HG03135 (cell line): ENCODE measurements at regions not wholly inside any gene's neighbourhood (a gene's known extent, or its start where the extent isn't known, plus 50 kb on each side); places are given as distances from the start of the nearest gene placed in this dataset.

Source experiments
- ATAC-seq: cut with Tn5 transposase; IDR thresholded peaks from one replicate; pipeline ENCODE4 v1.9.1; 2021; ENCODE audit warnings: mild to moderate bottlenecking, moderate library complexity; ENCODE audit not compliant: unreplicated experiment

DNA sequence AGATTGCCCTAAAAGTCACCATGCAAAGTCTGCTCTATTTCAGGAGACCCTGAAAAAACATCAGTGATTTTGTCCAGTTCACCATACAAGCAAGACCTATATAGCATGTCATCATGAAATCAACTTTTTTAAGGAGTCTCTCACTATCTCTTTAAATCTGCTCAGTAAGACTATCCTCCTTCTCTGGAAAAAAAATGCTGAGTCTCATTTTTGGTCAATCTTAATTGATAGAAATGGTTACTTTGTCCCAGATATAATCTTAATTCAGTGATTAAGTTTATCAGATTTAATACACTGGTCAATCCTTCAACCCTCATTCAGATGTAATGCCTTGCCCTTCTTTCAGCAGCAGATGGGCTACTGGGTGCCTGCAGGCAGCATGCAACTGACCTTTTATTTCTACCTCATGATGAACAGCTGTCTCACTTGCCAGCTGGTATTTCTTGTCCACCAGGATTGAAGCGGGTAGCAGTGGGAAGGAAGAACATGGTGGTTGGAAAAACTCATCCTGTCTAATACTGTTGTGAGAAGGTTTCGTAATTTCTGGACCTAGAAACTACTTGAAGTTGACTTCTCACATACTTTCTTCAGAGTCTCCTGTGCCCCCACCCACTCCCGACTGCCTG, 375.3 kb downstream of the DNAH5 start:
- ATAC-seq, result no peak

DNA sequence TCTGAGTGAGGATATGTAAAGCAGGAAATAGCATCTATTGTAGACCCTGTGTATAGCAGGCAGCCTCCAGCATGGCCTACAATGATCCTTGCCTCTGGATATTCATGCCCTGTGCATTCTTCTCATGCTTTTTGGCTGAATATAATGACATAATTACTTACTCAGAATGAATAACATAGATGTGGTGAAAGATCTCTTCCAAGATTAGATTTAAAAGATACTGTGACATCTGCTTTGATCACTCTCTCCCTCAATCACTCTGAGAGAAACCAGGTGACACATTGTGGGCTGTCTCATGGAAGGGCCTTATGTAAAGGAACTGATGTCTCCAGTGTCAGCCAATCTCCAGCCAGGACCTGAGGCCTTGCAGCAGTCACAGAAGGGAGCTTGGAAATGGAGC, 376.7 kb downstream of the DNAH5 start:
- ATAC-seq, result no peak

DNA sequence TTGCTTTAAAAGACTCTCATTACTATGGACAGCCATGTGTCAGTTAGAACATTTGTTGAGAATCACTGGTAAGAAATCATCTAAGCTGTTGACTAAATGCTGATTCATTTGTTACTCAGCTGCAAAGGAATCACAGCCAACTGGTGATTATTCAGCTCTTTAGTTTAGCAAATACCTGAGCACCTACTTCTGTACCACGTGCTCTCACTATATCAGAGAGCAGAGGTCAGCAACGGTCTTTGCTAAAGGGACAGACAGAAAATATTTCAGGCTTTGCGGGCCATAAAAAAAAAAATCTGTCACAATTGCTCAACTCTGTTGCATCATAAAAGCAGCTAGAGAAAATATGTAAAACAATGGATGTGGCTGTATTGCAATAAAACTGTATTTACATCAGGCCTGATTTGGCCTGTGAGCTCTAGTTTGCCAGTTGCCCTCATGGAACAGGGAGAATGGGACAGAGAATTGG, 377.6 kb downstream of the DNAH5 start:
- no peak for ATAC-seq

DNA sequence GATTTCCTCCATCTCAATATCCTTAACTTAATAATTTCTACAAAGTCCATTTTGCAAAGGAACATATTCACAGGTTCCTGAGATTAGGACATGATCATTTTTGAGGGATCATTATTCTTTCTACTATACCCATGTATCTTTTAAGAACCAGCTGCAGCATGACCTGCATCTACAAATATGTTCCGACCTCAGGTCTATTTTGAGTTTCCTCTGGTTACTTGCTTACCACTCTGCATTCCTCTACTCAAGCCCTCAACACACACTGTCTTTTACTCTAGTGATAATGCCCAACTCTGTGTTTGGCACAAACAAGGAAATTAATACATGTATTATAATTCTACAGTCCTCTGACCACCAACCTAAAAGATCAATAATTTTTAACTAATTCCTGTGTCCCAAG, 386.1 kb downstream of the DNAH5 start:
- no peak for ATAC-seq

DNA sequence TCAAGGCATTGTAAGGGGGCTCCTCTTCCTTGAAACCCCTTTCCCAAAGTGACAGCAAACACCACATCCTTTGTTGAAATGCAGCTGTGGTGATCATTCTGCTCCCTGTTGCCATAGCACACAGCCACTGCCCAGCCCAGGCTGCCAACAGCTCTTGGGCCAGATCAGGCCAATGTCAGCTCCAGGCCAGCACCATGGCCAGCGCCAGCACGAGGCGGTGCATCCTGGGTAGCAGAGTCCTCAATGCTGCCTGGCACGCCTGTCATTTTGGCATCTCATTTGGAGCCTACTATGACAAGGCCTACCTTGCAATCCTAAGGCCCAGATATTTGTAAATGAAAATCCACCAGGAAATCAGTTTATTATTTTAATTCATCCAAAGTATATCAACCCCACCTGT, 390.6 kb downstream of the DNAH5 start:
- no peak for ATAC-seq

DNA sequence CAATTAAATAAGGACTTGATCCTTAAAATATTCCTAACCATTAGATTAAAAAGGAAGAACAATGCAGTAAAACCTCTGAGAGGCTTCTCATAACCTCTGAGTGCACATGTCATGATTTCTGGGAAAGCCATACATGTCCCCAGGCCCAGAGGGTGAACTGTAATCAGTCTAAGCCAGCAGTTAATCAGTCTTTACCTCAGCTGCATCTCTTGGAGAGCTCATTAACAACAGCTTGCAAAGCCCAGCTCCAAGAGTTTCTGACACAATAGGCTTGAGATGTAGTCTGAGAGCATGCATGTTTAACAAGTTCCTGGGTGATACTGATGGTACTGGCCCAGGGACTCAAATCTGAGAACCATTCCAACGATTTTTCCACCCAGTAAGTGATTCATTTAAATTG, 392.1 kb downstream of the DNAH5 start:
- no peak for ATAC-seq

DNA sequence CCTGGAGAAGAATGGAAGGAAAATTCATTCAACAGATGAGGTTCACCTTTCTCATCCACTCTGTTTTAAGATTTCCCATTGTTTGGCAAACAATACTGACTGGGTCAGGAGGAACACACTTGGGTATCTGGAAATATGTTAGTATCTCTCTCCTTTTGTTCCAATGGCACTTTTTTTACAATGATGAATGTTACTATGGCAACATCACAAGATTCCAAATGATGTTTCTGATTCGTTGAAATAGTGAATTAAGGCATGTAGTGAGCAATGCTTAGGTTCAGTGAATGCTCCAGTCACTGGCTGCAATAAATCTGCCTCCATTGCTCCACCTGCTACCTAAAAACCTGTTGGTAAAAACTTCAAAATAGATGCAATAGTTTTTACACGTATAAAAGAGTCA, 392.8 kb downstream of the DNAH5 start:
- ATAC-seq, result no peak

DNA sequence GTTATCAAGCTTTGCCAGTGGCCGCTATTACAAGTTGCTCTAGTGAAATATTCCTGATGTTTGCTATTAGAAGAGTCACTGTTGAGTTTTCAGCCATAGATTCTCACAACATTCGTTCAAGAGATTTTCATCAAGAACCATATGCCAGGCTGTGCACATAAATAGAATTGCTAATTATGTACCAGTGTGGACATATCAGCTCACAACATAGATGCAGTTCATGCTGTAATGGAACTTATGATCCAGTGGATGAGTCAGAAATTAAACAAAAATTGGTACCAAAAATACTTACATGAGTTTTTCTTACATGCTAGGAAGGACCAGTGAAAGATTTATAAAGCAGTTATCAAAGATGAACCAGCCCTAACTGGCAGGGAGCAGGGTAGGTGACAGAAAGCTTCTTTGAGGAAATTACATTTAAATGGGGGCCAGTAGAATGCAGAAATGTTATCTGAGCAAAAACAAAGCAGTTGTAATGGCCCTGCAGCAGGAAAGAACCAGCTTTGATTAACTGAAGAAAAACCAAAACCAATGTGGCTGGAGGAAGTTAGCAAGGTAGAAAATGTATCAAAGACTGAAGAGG, 404.2 kb downstream of the DNAH5 start:
- no peak for ATAC-seq

DNA sequence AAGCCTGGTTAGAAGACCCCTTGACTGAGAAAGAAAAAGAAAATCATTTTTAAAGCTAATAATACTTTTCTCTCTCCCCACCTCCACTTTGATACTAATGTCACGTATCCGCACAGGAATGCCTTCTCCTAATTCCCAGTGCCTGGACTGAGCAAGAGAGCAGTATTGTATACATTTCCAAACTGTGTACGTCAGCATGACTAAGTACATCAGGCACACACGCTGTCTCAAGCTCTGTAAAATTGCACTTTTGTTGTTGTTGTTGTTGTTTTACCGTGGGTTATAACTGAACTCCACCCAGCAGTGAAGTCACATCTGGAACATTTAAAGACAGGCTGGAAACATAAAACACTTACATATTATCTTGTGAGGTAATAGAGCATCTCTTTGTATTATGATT, 407.6 kb downstream of the DNAH5 start:
- no peak for ATAC-seq

DNA sequence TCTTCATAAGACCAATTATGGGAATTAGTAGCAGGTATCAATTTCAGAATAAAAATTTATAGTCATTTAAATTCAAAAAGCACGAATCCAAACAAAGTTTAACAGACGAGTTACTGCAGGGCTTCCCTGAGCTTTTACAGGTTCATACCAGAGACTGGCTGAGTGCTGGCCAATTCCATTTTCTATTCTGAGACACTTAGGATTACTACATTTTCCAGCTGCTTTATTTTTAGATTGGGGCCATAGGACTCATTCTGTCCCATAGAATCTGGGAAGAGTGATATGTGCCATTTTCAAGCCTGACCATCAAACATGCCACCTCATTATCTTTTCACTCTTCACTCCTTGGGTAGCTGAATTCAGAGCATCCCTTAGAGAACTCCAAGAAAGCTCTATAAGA, 410.7 kb downstream of the DNAH5 start:
- ATAC-seq, result no peak

DNA sequence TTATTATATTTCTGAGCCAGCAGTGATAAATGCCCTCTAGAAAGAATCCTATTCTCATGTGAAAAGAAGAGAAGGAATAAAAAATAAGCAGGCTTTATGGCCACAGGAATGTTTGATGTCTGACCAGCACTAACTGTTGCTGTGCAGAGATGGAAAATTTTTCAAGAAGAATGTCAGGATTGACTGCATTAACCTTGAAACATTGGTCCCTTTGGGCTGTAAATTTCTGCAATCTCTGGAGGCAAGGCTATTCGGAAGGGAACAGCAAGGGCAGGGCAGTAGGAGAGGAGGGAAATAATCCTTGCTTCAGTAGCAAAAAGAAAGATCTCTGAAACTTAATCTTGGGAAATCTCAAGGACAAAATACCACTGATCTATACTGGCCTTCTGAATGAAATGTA, 415.2 kb downstream of the DNAH5 start:
- ATAC-seq, result no peak

DNA sequence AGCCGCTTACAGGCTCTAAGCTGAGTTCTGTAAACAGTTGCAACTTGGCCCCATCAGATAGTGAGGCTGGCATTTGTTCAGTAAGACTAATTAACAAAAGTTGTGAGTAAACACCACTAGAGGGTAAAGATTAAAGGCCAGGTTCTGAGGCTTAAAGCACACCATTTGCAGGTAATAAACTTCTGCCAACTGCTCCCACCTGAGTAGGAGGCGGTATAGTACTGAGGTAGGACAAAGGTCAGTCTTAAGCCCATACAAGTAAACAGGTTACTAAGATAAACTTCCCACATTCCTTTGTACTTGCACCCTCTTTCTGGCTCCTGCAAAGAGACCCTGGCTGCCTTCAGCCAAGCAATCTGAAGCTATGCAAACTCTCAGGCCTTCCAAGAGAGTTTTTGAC, 419.6 kb downstream of the DNAH5 start:
- ATAC-seq, result no peak

DNA sequence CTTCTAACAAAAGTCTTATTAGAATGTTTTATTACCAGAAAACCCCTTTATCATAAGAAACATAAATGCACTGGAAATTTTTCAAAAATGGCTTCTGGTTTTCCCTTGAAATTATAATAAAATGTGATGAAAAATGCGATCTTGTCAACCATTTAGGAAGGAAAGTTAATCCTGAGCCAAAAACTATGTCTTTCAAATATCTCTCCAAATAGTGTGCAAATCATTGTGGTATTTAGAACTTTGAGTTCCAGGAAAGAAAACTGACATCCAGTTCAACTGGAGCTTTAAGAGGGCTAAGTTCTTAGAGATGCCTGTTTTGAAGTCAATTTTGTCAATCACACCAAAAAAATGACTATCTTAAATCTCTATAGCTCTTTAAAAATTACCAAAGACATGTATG, 425.4 kb downstream of the DNAH5 start:
- ATAC-seq, result no peak

DNA sequence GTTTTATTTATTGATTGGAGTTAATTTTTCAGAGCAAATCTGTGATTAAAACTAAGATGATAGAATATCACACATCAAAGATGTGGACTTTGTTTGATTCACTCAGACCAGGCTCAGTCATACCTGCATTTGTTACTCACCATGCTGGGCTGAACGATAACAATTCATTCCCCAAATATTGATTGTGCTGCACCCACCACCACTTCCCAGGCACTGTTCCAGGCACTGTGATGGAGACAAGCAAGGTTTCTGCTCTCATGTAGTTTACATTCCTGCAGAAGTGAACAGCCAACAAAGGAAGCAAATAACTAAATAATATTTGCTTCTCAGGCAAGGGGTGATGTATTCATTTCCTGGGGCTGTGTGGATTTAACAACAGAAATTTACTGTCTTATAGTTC, 428.3 kb downstream of the DNAH5 start:
- no peak for ATAC-seq

DNA sequence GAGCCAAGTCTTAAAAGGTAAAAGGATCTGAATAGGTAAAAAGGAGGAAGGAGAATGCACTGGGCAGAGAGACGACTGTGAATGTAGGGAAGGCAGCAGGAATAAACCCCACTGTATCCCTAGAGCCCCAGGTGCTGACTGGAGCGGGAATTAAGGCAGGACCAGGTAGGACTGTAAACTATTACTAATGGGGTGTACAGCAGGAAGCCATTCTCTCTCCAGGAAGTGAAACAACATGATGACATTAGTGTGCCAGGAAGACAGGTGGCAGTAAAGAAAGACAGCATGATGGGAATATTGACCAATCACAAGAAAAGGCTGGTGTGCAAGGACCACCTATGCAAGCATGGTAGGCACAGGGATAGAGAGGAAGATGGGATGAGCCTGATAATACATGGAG, 433.0 kb downstream of the DNAH5 start:
- no peak for ATAC-seq

DNA sequence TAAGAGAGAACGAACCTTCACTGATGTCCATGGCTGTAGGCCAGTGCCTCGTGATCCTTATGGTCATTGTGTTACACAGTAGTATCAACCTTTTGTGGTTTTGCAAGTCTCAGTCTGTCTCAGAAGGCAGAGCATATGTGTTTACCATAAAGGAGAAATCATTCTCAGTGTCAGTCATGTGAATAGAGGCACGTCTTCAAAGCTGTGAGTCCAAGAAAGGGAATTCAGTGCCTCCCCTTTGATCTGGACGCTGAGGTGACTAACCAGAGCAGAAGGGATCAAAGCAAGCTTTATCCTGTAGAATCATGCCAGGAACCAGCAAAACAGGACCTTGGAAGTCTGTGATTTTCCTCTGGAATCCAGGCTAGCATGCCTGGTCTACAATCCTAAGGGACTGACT, 433.9 kb downstream of the DNAH5 start:
- no peak for ATAC-seq

DNA sequence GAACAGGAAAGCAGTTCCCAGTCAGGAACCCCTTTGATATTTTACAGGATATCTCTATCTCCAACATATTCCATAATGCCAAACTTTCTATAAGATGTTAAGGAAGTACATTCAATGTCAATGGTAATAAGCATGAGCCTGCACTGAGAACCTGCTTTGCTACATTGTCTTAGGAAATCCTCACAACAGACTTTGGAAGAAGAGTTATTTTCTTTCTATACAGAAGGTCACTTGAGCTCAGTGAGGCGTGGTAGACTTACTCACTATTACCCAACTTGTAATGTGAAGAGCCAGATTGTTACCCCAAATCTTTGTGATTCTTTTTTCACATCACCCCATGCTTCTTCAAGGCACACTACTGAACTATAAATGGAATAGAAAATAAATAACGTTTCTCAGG, 435.9 kb downstream of the DNAH5 start:
- no peak for ATAC-seq

DNA sequence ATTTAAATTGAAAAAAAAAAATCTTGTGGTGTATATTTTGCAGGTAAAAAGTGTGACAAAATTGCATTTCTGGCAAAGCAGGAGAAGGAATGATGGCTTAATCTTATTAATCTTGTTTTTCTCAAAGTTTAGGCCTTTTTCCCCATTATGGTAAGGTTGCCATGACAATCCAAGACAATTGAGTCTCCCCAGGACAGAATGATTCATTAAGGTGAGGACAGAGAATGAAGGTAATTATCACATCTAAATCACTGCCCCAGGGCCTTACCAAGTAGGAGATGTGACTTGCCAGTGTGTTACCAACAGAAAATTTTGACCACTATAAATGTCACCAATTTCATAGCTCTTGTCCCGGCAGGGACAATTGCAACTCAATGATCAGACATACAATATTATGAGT, 439.2 kb downstream of the DNAH5 start:
- ATAC-seq, result no peak

DNA sequence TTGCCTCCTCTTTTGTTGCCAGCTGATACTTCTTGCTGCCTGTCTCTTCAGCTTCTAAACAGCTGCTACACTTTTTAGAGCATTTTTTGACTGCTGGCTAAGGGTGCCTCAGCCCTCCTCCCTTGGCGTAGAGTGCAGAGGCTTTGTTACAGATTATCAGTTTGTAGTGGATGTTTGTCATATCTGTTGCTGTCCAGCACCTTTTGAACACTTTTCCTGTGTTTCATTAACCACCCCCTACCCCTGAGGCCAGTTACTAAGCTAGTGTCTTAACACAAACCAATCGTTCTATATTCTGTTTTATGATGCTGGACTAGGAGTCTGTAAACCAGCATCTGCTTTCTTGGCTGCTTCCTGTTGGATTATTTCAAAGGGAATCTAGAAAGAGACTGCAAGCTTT, 441.5 kb downstream of the DNAH5 start:
- no peak for ATAC-seq

DNA sequence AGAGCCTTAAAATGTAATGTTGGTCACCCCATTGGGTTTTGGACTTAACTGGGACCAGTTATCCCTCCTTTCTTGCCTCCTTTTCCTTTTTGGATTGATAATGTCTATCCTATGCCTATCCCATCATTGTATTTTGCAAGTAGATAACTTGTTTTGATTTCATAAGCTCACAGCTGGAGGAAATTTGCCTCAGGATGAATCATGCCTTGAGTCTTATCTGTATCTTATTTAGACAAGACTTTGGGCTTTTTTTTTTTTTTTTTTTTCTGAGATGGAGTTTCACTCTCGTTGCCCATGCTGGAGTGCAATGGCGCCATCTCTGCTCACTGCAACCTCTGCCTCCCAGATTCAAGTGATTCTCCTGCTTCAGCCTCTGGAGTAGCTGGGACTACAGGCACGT, 443.3 kb downstream of the DNAH5 start:
- no peak for ATAC-seq

DNA sequence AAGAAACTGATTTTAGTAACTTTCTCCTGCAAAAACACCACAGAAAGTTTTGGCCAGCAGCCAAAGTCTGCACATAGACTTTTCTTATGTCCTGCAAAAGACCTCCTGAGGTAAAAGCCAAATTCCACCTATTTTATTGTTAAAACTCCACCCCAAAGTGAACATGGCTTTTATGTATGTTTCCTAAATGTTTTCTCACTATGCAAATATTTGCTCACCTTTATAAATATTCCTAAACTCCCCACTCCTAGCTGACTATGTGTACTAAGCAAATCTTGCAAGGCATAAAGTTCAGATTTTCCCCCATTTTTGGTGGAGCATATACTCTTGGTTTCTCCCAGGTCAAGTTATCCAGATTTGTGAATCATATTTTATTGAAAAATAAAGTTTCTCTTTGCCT, 446.2 kb downstream of the DNAH5 start:
- no peak for ATAC-seq

DNA sequence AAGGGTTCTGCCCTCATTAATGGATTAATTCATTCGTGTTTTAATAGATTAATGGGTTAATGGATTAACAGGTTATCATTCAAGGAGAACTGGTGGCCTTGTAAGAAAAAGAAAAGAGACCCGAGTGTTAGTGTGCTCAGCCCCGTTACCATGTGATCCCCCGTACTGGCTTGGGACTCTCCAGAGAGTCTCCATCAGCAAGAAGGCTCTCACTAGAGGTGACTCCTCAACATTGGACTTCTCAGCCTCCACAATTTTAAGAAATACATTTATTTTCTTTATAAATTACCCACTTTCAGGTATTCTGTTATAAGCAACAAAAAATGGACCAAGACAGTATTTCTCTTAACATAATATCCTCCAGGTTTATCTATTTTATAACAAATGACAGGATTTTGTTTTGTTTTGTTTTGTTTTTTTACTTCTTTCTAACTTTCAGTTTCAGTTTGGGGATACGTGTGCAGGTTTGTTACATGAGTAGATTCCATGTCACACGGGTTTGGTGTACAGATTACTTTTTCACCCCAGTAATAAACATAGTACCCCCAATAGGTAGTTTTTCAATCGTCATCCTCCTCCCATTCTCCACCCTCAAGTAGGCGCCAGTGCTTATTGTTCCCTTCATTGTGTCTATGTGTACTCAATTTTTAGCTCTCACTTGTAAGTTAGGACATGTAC, 456.1 kb downstream of the DNAH5 start:
- ATAC-seq, result no peak

DNA sequence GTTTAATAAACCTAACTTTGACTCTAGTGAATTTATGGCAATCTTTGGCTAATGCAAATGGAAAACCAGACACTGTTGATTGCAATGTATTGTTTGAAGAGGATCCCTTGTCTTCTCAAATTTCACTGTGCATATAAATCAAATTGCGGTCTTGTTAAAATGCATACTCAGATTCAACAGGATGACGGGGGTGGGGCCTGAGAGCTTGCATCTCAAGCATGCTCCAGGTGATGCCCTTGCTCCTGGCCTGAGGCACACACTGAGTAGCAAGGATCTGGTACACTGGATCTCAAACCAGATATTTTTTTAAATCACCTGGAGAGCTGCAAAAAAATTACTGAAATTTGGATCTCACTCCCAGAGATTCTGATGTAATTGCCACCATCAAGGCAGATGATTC, 463.7 kb downstream of the DNAH5 start:
- no peak for ATAC-seq
